GM10266 (cell line): ENCODE measurements at regions not wholly inside any gene's neighbourhood (a gene's known extent, or its start where the extent isn't known, plus 50 kb on each side); places are given as distances from the start of the nearest gene placed in this dataset.

ENCODE experiments used
- DNase-seq: peaks from one replicate; pipeline ENCODE4 v3.0.0; 2012; ENCODE audit errors: extremely low spot score
- TF ChIP-seq, protein P1 (sequence below): IDR thresholded peaks from 2 replicates; pipeline ENCODE4 v1.5.1; 2012; ENCODE audit warnings: mild to moderate bottlenecking, low read depth; ENCODE audit not compliant: control insufficient read depth, insufficient read depth; ENCODE audit errors: missing control alignments

DNA sequence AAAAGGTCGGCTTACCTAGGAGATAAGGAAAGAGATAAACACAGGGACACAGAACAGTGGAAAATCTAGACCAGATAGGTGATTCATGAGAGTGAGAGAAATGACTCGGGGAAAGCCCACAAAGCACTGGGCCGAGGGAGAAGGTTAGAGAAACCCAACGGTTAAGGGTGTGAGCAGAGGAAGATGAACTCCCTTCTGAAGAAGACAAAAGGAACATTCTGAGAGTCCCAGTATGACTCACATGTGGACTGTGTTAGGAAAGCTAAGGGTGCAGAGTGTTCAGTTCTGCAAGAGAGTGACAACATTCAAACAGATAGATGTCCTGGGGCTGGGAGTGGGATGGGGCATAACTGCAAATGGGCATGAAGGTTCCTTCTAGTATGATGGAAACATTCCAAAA, 83.0 kb downstream of the CNTN3 start:
- no peak for DNase-seq
- TF ChIP-seq, protein P1, sequence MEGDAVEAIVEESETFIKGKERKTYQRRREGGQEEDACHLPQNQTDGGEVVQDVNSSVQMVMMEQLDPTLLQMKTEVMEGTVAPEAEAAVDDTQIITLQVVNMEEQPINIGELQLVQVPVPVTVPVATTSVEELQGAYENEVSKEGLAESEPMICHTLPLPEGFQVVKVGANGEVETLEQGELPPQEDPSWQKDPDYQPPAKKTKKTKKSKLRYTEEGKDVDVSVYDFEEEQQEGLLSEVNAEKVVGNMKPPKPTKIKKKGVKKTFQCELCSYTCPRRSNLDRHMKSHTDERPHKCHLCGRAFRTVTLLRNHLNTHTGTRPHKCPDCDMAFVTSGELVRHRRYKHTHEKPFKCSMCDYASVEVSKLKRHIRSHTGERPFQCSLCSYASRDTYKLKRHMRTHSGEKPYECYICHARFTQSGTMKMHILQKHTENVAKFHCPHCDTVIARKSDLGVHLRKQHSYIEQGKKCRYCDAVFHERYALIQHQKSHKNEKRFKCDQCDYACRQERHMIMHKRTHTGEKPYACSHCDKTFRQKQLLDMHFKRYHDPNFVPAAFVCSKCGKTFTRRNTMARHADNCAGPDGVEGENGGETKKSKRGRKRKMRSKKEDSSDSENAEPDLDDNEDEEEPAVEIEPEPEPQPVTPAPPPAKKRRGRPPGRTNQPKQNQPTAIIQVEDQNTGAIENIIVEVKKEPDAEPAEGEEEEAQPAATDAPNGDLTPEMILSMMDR, result no peak

DNA sequence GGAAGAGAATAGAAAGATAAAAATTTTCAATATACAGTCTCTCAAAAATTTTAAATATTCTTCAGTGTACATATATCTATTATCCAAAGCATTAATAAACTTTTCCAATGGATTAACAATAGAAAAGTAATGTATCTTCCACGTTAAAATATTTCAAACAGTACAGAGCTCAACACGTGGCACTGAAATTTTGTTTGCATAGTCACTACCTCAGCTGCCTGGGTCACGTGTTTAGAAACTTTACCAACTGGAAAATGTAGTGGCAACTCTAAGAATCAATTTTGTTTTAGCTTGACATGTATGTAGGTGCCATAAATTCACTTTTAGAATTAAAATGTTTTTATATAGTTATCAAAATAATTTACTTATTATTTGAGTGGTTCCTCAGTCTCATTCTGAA, 85.3 kb downstream of the CNTN3 start:
- TF ChIP-seq, protein P1, result no peak
- DNase-seq, result no peak

DNA sequence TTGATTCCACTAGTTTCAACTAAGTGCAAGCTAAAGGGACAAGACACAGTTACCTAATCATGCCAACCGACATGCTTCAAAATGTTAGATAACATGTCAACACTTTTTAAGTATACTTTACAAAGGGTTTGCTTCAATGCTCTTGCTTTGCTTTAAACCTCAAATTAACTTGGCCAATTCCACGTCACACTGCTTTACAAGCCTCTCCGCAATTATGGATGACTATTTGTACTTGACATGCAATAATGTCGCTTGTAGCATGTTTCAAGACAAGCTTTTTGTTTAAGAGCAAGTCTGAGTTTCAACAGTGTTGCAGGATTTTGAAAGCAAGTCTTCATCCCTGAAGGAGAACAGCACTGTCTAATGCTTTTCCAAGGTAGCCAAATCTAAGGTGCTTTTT, 86.9 kb downstream of the CNTN3 start:
- TF ChIP-seq, protein P1, result no peak
- no peak for DNase-seq

DNA sequence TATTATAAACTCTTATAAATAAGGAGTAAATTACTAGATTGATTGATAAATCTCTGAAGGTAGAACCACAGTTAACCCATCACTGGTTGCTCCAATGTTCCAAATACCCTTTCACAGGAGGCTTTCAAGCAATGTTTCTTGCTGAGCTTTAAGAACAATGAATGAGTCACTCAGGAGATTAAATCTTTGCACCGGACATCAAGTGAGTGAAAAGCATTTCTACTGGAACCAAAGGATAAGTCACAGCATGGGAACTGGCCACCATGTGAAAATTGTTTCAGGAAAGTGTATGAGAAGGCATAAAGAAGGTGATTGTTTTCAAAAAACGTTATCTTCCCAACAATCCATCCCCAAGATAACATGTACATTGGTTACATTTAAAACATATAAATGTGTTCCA, 90.6 kb downstream of the CNTN3 start:
- no peak for DNase-seq
- TF ChIP-seq, protein P1, result no peak

DNA sequence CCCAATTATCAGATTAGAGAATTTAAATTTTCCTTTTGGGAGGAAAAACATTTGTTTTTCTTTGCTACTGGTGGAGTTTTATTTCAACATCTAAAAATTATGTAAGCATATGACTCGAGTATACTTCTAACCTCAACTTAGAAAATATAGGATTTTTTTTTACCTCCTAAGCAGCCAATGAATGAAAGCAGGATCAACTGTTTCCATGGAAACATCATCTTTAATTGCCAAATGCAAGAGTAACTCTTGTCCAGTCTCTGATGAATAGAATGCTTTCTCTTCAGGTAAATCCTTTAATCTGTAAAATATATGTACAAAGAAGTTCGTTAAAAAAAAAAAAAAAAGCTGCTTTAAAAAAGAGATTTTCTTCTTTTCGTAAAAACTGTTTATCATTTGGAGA, 93.6 kb downstream of the CNTN3 start:
- TF ChIP-seq, protein P1, result no peak
- no peak for DNase-seq

DNA sequence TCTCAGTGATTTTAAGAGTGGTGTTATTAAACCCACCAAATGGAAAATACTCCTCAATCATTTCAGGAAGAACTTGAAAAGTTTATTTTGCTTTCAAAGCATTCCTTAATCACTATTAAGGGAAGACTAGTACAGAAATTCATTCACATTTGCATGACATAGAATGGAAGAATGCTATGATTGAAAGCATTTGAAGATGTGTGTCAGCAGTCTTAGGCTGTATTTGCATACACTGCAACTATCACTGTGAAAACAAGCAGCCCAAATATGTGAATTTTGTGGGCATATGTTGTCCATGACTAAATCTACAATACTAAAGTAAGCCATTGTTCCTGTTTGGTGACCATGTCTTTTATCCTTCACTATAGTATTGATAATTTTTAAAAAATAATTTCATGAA, 95.8 kb downstream of the CNTN3 start:
- no peak for DNase-seq
- TF ChIP-seq, protein P1, result no peak

DNA sequence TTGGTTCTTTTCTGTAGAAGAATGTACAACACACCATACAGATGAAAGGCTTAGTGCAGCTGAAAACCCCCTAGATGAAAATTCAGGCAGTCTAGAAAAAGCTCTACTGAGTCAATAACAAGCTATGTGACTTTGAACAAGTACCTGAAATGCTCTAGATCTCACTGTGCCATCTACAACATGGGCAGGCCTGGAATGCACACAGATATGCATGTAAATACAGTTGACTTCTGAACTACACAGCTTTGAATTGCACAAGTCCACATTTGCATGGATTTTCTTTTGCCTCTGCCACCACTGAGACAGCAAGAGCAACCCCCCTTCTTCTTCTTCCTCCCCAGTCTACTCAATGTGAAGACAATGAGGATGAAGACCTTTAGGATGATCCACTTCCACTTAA, 98.4 kb downstream of the CNTN3 start:
- TF ChIP-seq, protein P1, result no peak

More for the DNA sequence above, 98.4 kb downstream of the CNTN3 start:
- no peak for DNase-seq
